ENCODE measurements at regions not wholly inside any gene's neighbourhood (a gene's known extent, or its start where the extent isn't known, plus 50 kb on each side); places are given as distances from the start of the nearest gene placed in this dataset.
A peak's percentile ranks its signal among the peaks of the same experiment; 100 is the strongest.

GRCh38 chr4:64897683-64898082 is 488.4 kb upstream of the TECRL start:
- H3K9ac ChIP-seq (ENCODE audit: low read length in 3 of 3): no peak overlapping the region
- no peaks in the 10 kb centered on the region for H3K9me3 ChIP-seq (ENCODE audit: control insufficient read depth in 2 of 3, insufficient read depth in 1 of 3, low read length in 3 of 3)
- no peaks in the 10 kb centered on the region for H3K27me3 ChIP-seq (ENCODE audit: control insufficient read depth, insufficient read depth, low read length)
- no peaks in the 10 kb centered on the region for H3K36me3 ChIP-seq (ENCODE audit: control insufficient read depth in 2 of 3, insufficient read depth in 3 of 3, low read length in 3 of 3)
- no peak overlapping the region for H3K27ac ChIP-seq (ENCODE audit: low read depth in 2 of 2, low read length in 2 of 2)
- no peak for TF ChIP-seq CTCF (IDR thresholded peaks at IDR 0.05; ENCODE audit: borderline replicate concordance, extremely low read depth, insufficient read depth)
- no peak for FAIRE-seq
- intact Hi-C loops (cut with DNase I): no loop called here
- DNase-seq: no peak
- no peaks in the 10 kb centered on the region for H3K4me1 ChIP-seq (ENCODE audit: control insufficient read depth in 2 of 3, insufficient read depth in 2 of 3, low read depth in 1 of 3, low read length in 3 of 3)
- no peak overlapping the region for H3K4me3 ChIP-seq (ENCODE audit: low read length in 3 of 3)

- H3K9ac ChIP-seq (ENCODE audit: low read length in 3 of 3): no peak overlapping the region
- no peak overlapping the region for H3K4me3 ChIP-seq (ENCODE audit: low read length in 3 of 3)
- H3K4me1 ChIP-seq (ENCODE audit: control insufficient read depth in 2 of 3, insufficient read depth in 2 of 3, low read depth in 1 of 3, low read length in 3 of 3): no peaks in the 10 kb centered on the region
- no peak for TF ChIP-seq CTCF (IDR thresholded peaks at IDR 0.05; ENCODE audit: borderline replicate concordance, extremely low read depth, insufficient read depth)
- no peak overlapping the region for H3K27ac ChIP-seq (ENCODE audit: low read depth in 2 of 2, low read length in 2 of 2)
- H3K9me3 ChIP-seq (ENCODE audit: control insufficient read depth in 2 of 3, insufficient read depth in 1 of 3, low read length in 3 of 3): no peaks in the 10 kb centered on the region
- H3K27me3 ChIP-seq (ENCODE audit: control insufficient read depth, insufficient read depth, low read length): no peaks in the 10 kb centered on the region
- no peaks in the 10 kb centered on the region for H3K36me3 ChIP-seq (ENCODE audit: control insufficient read depth in 2 of 3, insufficient read depth in 3 of 3, low read length in 3 of 3)
- no peak for FAIRE-seq
- intact Hi-C loops (cut with DNase I): no loop called here
- no peak for DNase-seq
Observed at GRCh38 chr4:64895031-64895430, 485.8 kb upstream of the TECRL start.

GRCh38 chr4:64893205-64893604 is 484.0 kb upstream of the TECRL start:
- Histone ChIP-seq H3K4me1 (ENCODE audit: control insufficient read depth in 2 of 3, insufficient read depth in 2 of 3, low read depth in 1 of 3, low read length in 3 of 3) (no peaks in the 10 kb centered on the region), H3K27ac (ENCODE audit: low read depth in 2 of 2, low read length in 2 of 2) (no peak overlapping the region), H3K9me3 (ENCODE audit: control insufficient read depth in 2 of 3, insufficient read depth in 1 of 3, low read length in 3 of 3) (no peaks in the 10 kb centered on the region), H3K9ac (ENCODE audit: low read length in 3 of 3) (no peak overlapping the region), H3K36me3 (ENCODE audit: control insufficient read depth in 2 of 3, insufficient read depth in 3 of 3, low read length in 3 of 3) (no peaks in the 10 kb centered on the region), H3K27me3 (ENCODE audit: control insufficient read depth, insufficient read depth, low read length) (no peaks in the 10 kb centered on the region), H3K4me3 (ENCODE audit: low read length in 3 of 3) (no peak overlapping the region)
- no peak for FAIRE-seq
- intact Hi-C loops (cut with DNase I): no loop called here
- peak in 1 of 5 donors; percentile 3 for DNase-seq
- no peak for TF ChIP-seq CTCF (IDR thresholded peaks at IDR 0.05; ENCODE audit: borderline replicate concordance, extremely low read depth, insufficient read depth)

GRCh38 chr4:64889906-64890610 is 480.8 kb upstream of the TECRL start:
- intact Hi-C loops (cut with DNase I): no loop called here
- no peak for TF ChIP-seq CTCF (IDR thresholded peaks at IDR 0.05; ENCODE audit: borderline replicate concordance, extremely low read depth, insufficient read depth)
- H3K9me3 ChIP-seq (ENCODE audit: control insufficient read depth in 2 of 3, insufficient read depth in 1 of 3, low read length in 3 of 3): no peaks in the 10 kb centered on the region
- H3K4me1 ChIP-seq (ENCODE audit: control insufficient read depth in 2 of 3, insufficient read depth in 2 of 3, low read depth in 1 of 3, low read length in 3 of 3): no peaks in the 10 kb centered on the region
- DNase-seq: no peak
- H3K27me3 ChIP-seq (ENCODE audit: control insufficient read depth, insufficient read depth, low read length): no peaks in the 10 kb centered on the region
- no peak overlapping the region for H3K4me3 ChIP-seq (ENCODE audit: low read length in 3 of 3)
- no peaks in the 10 kb centered on the region for H3K36me3 ChIP-seq (ENCODE audit: control insufficient read depth in 2 of 3, insufficient read depth in 3 of 3, low read length in 3 of 3)
- H3K27ac ChIP-seq (ENCODE audit: low read depth in 2 of 2, low read length in 2 of 2): no peak overlapping the region
- no peak overlapping the region for H3K9ac ChIP-seq (ENCODE audit: low read length in 3 of 3)
- no peak for FAIRE-seq

Measured in kidney (tissue), 13 donors.